GM12892 (cell line): ENCODE measurements at regions not wholly inside any gene's neighbourhood (a gene's known extent, or its start where the extent isn't known, plus 50 kb on each side); places are given as distances from the start of the nearest gene placed in this dataset.

Source experiments
- DNase-seq: peaks from one replicate; pipeline ENCODE4 v3.0.0; 2011; ENCODE audit not compliant: insufficient read length
- FAIRE-seq: peaks from 2 replicates; lab custom pipeline; 2011; peaks lifted over from hg19 to GRCh38; lab: Jason Lieb, UNC
- POLR2A ChIP-seq: IDR thresholded peaks from 2 replicates; pipeline ENCODE4 v1.6.1; 2011; ENCODE audit warnings: low read depth, low read length, control low read depth
- POLR2AphosphoS5 ChIP-seq: IDR thresholded peaks from 2 replicates; pipeline ENCODE4 v1.6.1; 2011; ENCODE audit warnings: low read depth, low read length, control low read depth
- TAF1 ChIP-seq: IDR thresholded peaks from 2 replicates; pipeline ENCODE4 v1.6.1; 2011; ENCODE audit warnings: low read depth, mild to moderate bottlenecking, control low read depth, low read length, borderline replicate concordance

- no peak for DNase-seq
- no peak for TF ChIP-seq POLR2A
- no peak for TF ChIP-seq TAF1
- no peak for TF ChIP-seq POLR2AphosphoS5
- FAIRE-seq, result no peak
Measured at GRCh38 chr7:31236868-31237267, 103.7 kb downstream of the NEUROD6 start.

GRCh38 chr7:31234836-31235605 lies 105.5 kb downstream of the NEUROD6 start:
- FAIRE-seq (no peak), DNase-seq (no peak)
- TF ChIP-seq POLR2A (no peak), TAF1 (no peak), POLR2AphosphoS5 (no peak)

GRCh38 chr7:31228957-31229356 lies 111.6 kb downstream of the NEUROD6 start:
- no peak for TF ChIP-seq TAF1
- TF ChIP-seq POLR2A, result no peak
- TF ChIP-seq POLR2AphosphoS5, result no peak
- no peak for FAIRE-seq
- DNase-seq, result no peak

- DNase-seq, result no peak
- no peak for TF ChIP-seq POLR2A
- no peak for TF ChIP-seq TAF1
- TF ChIP-seq POLR2AphosphoS5, result no peak
- FAIRE-seq, result no peak
Measured at GRCh38 chr7:31214751-31215150, 125.8 kb downstream of the NEUROD6 start.

GRCh38 chr7:31211281-31211680 lies 129.2 kb downstream of the NEUROD6 start:
- no peak for TF ChIP-seq TAF1
- no peak for TF ChIP-seq POLR2A
- no peak for TF ChIP-seq POLR2AphosphoS5
- FAIRE-seq (no peak), DNase-seq (no peak)

GRCh38 chr7:31204071-31204470 lies 136.5 kb downstream of the NEUROD6 start:
- no peak for TF ChIP-seq POLR2AphosphoS5
- TF ChIP-seq TAF1, result no peak
- no peak for TF ChIP-seq POLR2A
- FAIRE-seq (no peak), DNase-seq (no peak)

- TF ChIP-seq POLR2AphosphoS5, result no peak
- no peak for TF ChIP-seq TAF1
- TF ChIP-seq POLR2A, result no peak
- no peak for FAIRE-seq
Measured at GRCh38 chr7:31203551-31203950, 137.0 kb downstream of the NEUROD6 start.

GRCh38 chr7:31202801-31203200 lies 137.7 kb downstream of the NEUROD6 start:
- no peak for DNase-seq
- no peak for FAIRE-seq

More at GRCh38 chr7:31203551-31203950, 137.0 kb downstream of the NEUROD6 start:
- no peak for DNase-seq

GRCh38 chr7:31192986-31193385 lies 140.9 kb downstream of the ADCYAP1R1 start:
- no peak for TF ChIP-seq TAF1
- no peak for TF ChIP-seq POLR2AphosphoS5
- no peak for TF ChIP-seq POLR2A
- DNase-seq, result peak; percentile 12
- no peak for FAIRE-seq

More at GRCh38 chr7:31202801-31203200, 137.7 kb downstream of the NEUROD6 start:
- no peak for TF ChIP-seq POLR2A
- TF ChIP-seq TAF1, result no peak
- TF ChIP-seq POLR2AphosphoS5, result no peak

- FAIRE-seq, result no peak
- no peak for DNase-seq
- TF ChIP-seq POLR2AphosphoS5 (no peak), TAF1 (no peak), POLR2A (no peak)
Measured at GRCh38 chr7:31190906-31191305, 138.8 kb downstream of the ADCYAP1R1 start.

- TF ChIP-seq POLR2A, result no peak
- TF ChIP-seq TAF1, result no peak
- no peak for TF ChIP-seq POLR2AphosphoS5
- DNase-seq (no peak), FAIRE-seq (no peak)
Measured at GRCh38 chr7:31186202-31186601, 134.1 kb downstream of the ADCYAP1R1 start.

GRCh38 chr7:31175672-31176071 lies 123.6 kb downstream of the ADCYAP1R1 start:
- no peak for DNase-seq
- no peak for TF ChIP-seq POLR2A
- no peak for TF ChIP-seq POLR2AphosphoS5
- TF ChIP-seq TAF1, result no peak
- no peak for FAIRE-seq
